PC-3 (cell line): ENCODE measurements at regions not wholly inside any gene's neighbourhood (a gene's known extent, or its start where the extent isn't known, plus 50 kb on each side); places are given as distances from the start of the nearest gene placed in this dataset.

Source experiments
- ATAC-seq: fragments of 200-7000 bp; cut with Tn5 transposase; 2 replicates; pipeline ENCODE4 v1.9.1; 2020; ENCODE audit warnings: mild to moderate bottlenecking, moderate library complexity
- BruUV-seq: library from RNA; stranded (reverse); fragments of 400-500 nt; replicated peaks from 2 replicates; lab custom pipeline; 2021; lab: Mats Ljungman, UMichigan
- CTCF ChIA-PET: fragments of 300-600 bp; sonication (Branson Sonifier 250); formaldehyde crosslinking; loops from one replicate; lab custom pipeline; 2022; ENCODE audit warnings: antibody characterized with exemption; lab: Charles Lee
- POLR2A ChIA-PET: fragments of 300-600 bp; sonication (Branson Sonifier 250); formaldehyde crosslinking; loops from one replicate; lab custom pipeline; 2022; ENCODE audit warnings: antibody characterized with exemption; ENCODE audit not compliant: unreplicated experiment; lab: Charles Lee
- DNase-seq: peaks from one replicate; pipeline ENCODE4 v3.0.0-alpha.2; 2015
- H2AFZ ChIP-seq: fragments of 300-600 bp; sonication (generic); 2 replicates; pipeline ENCODE4 v1.6.0; 2016; ENCODE audit warnings: antibody characterized with exemption, low read length
- H3F3A ChIP-seq: fragments of 300-600 bp; sonication (generic); one replicate; pipeline ENCODE4 v1.6.0; 2017; ENCODE audit warnings: antibody characterized with exemption, low read length, control low read depth, mild to moderate bottlenecking; ENCODE audit not compliant: unreplicated experiment
- H3K27ac ChIP-seq: fragments of 300-600 bp; sonication (generic); 2 replicates; pipeline ENCODE4 v1.5.1; 2016; ENCODE audit warnings: mild to moderate bottlenecking, low read length
- H3K27me3 ChIP-seq: fragments of 300-600 bp; sonication (generic); 2 replicates; pipeline ENCODE4 v1.6.1; 2016; ENCODE audit warnings: low read length, mixed read lengths
- H3K36me3 ChIP-seq: fragments of 300-600 bp; sonication (generic); 2 replicates; pipeline ENCODE4 v1.6.1; 2016; ENCODE audit warnings: low read depth, mixed run types, low read length, mixed read lengths
- H3K4me1 ChIP-seq: fragments of 300-600 bp; sonication (generic); 2 replicates; pipeline ENCODE4 v1.5.1; 2016; ENCODE audit warnings: low read length; ENCODE audit not compliant: insufficient read depth
- H3K4me2 ChIP-seq: fragments of 300-600 bp; sonication (generic); 2 replicates; pipeline ENCODE4 v1.6.0; 2016; ENCODE audit warnings: low read length
- H3K4me3 ChIP-seq: fragments of 300-600 bp; sonication (generic); 2 replicates; pipeline ENCODE4 v1.5.1; 2016; ENCODE audit warnings: mild to moderate bottlenecking, low read length, mixed read lengths
- H3K79me2 ChIP-seq: fragments of 300-600 bp; sonication (generic); 2 replicates; pipeline ENCODE4 v1.6.1; 2017; ENCODE audit warnings: low read length, mixed read lengths
- H3K9ac ChIP-seq: fragments of 300-600 bp; sonication (generic); 2 replicates; pipeline ENCODE4 v1.6.0; 2016; ENCODE audit warnings: mild to moderate bottlenecking, low read length
- H3K9me2 ChIP-seq: fragments of 300-600 bp; sonication (generic); replicated peaks from 2 replicates; pipeline ENCODE4 v1.6.1; 2016; ENCODE audit warnings: mixed run types, low read length, mixed read lengths
- H3K9me3 ChIP-seq: fragments of 300-600 bp; sonication (generic); 2 replicates; pipeline ENCODE4 v1.6.1; 2016; ENCODE audit warnings: low read length, mixed read lengths
- H4K20me1 ChIP-seq: fragments of 300-600 bp; sonication (generic); 2 replicates; pipeline ENCODE4 v1.6.1; 2016; ENCODE audit warnings: low read length, mixed read lengths
- CTCF ChIP-seq: fragments of 300-600 bp; sonication (generic); conservative IDR thresholded peaks from 2 replicates; pipeline ENCODE4 v1.5.1; 2017; ENCODE audit warnings: antibody characterized with exemption, low read depth, mild to moderate bottlenecking, low read length
- EZH2 ChIP-seq: fragments of 300-600 bp; sonication (generic); IDR thresholded peaks from one replicate; pipeline ENCODE4 v1.6.1; 2017; ENCODE audit warnings: antibody characterized with exemption, mild to moderate bottlenecking, low read length; ENCODE audit not compliant: unreplicated experiment
- EZH2phosphoT487 ChIP-seq: fragments of 300-600 bp; sonication (generic); IDR thresholded peaks from 2 replicates; pipeline ENCODE4 v1.6.1; 2018; ENCODE audit warnings: mild to moderate bottlenecking, antibody characterized with exemption, low read length, borderline replicate concordance
- intact Hi-C: fragments of 100-400 bp; cut with micrococcal nuclease; formaldehyde crosslinking; loops from 2 replicates; pipeline ENCODE4 v1.9.0; 2023

GRCh38 chr21:24290151-24290833, 1317.0 kb downstream of the MRPL39 start:
- Histone ChIP-seq H3K27ac (no peak overlapping the region), H3F3A (no peaks in the 10 kb centered on the region), H3K4me1 (no peaks in the 10 kb centered on the region), H3K9me2 (no peaks in the 10 kb centered on the region), H3K4me3 (no peak overlapping the region), H2AFZ (no peak overlapping the region), H3K79me2 (no peaks in the 10 kb centered on the region), H3K9ac (no peak overlapping the region), H3K27me3 (no peaks in the 10 kb centered on the region), H3K4me2 (no peak overlapping the region), H3K36me3 (no peaks in the 10 kb centered on the region), H4K20me1 (no peaks in the 10 kb centered on the region), H3K9me3 (no peaks in the 10 kb centered on the region)
- DNase-seq (no peak), ATAC-seq (no peak)
- no peak for TF ChIP-seq CTCF
- TF ChIP-seq EZH2, result no peak
- TF ChIP-seq EZH2phosphoT487, result no peak
- ChIA-PET CTCF (no interaction called here), POLR2A (no interaction called here)
- intact Hi-C loops, result no loop called here
- no TSS peak for BruUV-seq

GRCh38 chr21:24289539-24289938, 1317.7 kb downstream of the MRPL39 start:
- intact Hi-C loops, result no loop called here
- Histone ChIP-seq H3K9me2 (no peaks in the 10 kb centered on the region), H3K79me2 (no peaks in the 10 kb centered on the region), H3K9ac (no peak overlapping the region), H3K4me2 (no peak overlapping the region), H2AFZ (no peak overlapping the region), H3F3A (no peaks in the 10 kb centered on the region), H3K36me3 (no peaks in the 10 kb centered on the region), H4K20me1 (no peaks in the 10 kb centered on the region), H3K27ac (no peak overlapping the region), H3K4me1 (no peaks in the 10 kb centered on the region), H3K9me3 (no peaks in the 10 kb centered on the region), H3K4me3 (no peak overlapping the region), H3K27me3 (no peaks in the 10 kb centered on the region)
- no peak for ATAC-seq
- TF ChIP-seq EZH2 (no peak), EZH2phosphoT487 (no peak), CTCF (no peak)
- CTCF ChIA-PET, result no interaction called here
- POLR2A ChIA-PET, result no interaction called here
- no peak for DNase-seq
- BruUV-seq, result no TSS peak

- intact Hi-C loops, result no loop called here
- DNase-seq (peak; percentile 68), ATAC-seq (peak; percentile 98)
- Histone ChIP-seq H3K79me2 (no peaks in the 10 kb centered on the region), H3K27ac (no peak overlapping the region), H3K4me1 (peaks cover 4% of the 10 kb centered on the region; the same call in 1 of the 2 replicates), H3F3A (no peaks in the 10 kb centered on the region), H3K4me3 (no peak overlapping the region), H3K9me2 (no peaks in the 10 kb centered on the region), H2AFZ (no peak overlapping the region), H3K9ac (no peak overlapping the region), H3K9me3 (no peaks in the 10 kb centered on the region), H3K4me2 (no peak overlapping the region), H4K20me1 (no peaks in the 10 kb centered on the region), H3K27me3 (no peaks in the 10 kb centered on the region), H3K36me3 (no peaks in the 10 kb centered on the region)
- TF ChIP-seq EZH2phosphoT487 (no peak), CTCF (no peak), EZH2 (no peak)
- ChIA-PET CTCF (no interaction called here), POLR2A (no interaction called here)
- no TSS peak for BruUV-seq
Observed at GRCh38 chr21:24280596-24280995, 1326.7 kb downstream of the MRPL39 start.
